SK-MEL-5 (cell line): ENCODE measurements at regions not wholly inside any gene's neighbourhood (a gene's known extent, or its start where the extent isn't known, plus 50 kb on each side); places are given as distances from the start of the nearest gene placed in this dataset.

Source experiments
- DNase-seq: peaks from one replicate; pipeline ENCODE4 v3.0.0-alpha.2; 2016; ENCODE audit warnings: low read depth, low spot score
- in situ Hi-C: cut with HindIII; loops from 2 replicates; pipeline ENCODE4 v1.10.0; 2016; ENCODE audit warnings: low sequenced_read_pairs, high pct_unique_total_duplicates, low pct_unique_long_range_greater_than_20kb
- small RNA-seq, 2 experiments: library from RNA; depleted of rRNA; stranded (forward); fragments of <200 nt; gene quantifications; one replicate each; pipeline ENCODE3, GENCODE V24; 2014

GRCh38 chr16:77132051-77132618 is 58.9 kb upstream of the MON1B start:
- in situ Hi-C loops: no loop called here
- no peak for DNase-seq

- in situ Hi-C loops: no loop called here
- no peak for DNase-seq
Observed at GRCh38 chr16:77133706-77134105, 57.3 kb upstream of the MON1B start.

GRCh38 chr16:77137045-77137444 is 53.9 kb upstream of the MON1B start:
- in situ Hi-C loops: no loop called here
- DNase-seq: no peak

Small RNAs in the stretch of these regions (small RNA-seq; reads per million reads assigned to genes)
- gene MIR4719: 0 reads per million in 2 experiments
